RWPE2 (cell line): ENCODE measurements at regions not wholly inside any gene's neighbourhood (a gene's known extent, or its start where the extent isn't known, plus 50 kb on each side); places are given as distances from the start of the nearest gene placed in this dataset.

Experiments used
- ATAC-seq: fragments of 200-7000 bp; cut with Tn5 transposase; 3 replicates; pipeline ENCODE4 v1.9.1; 2021; ENCODE audit warnings: low read depth
- DNase-seq: peaks from one replicate; pipeline ENCODE4 v3.0.0-alpha.2; 2020; ENCODE audit warnings: low spot score
- H3K27ac ChIP-seq: fragments of 450-650 bp; 2 replicates; pipeline ENCODE4 v1.5.1; 2017; ENCODE audit warnings: mild to moderate bottlenecking; ENCODE audit not compliant: poor library complexity, severe bottlenecking
- H3K27me3 ChIP-seq: fragments of 250-450 bp; sonication (Bioruptor Pico); 2 replicates; pipeline ENCODE4 v1.5.1; 2021; ENCODE audit warnings: mild to moderate bottlenecking, moderate library complexity; ENCODE audit not compliant: insufficient read depth, poor library complexity, severe bottlenecking
- H3K36me3 ChIP-seq: fragments of 250-450 bp; sonication (Bioruptor Pico); 2 replicates; pipeline ENCODE4 v1.5.1; 2020; ENCODE audit warnings: low read depth, mild to moderate bottlenecking, moderate library complexity
- H3K4me1 ChIP-seq: fragments of 250-450 bp; sonication (Bioruptor Pico); 2 replicates; pipeline ENCODE4 v1.5.1; 2021; ENCODE audit warnings: mild to moderate bottlenecking, moderate library complexity; ENCODE audit not compliant: insufficient read depth, poor library complexity, severe bottlenecking
- H3K4me3 ChIP-seq: fragments of 250-450 bp; sonication (Bioruptor Pico); 2 replicates; pipeline ENCODE4 v1.5.1; 2021; ENCODE audit warnings: mild to moderate bottlenecking, moderate library complexity; ENCODE audit not compliant: severe bottlenecking
- H3K9me3 ChIP-seq: fragments of 250-450 bp; sonication (Bioruptor Pico); 2 replicates; pipeline ENCODE4 v1.5.1; 2021; ENCODE audit warnings: mild to moderate bottlenecking, moderate library complexity; ENCODE audit not compliant: severe bottlenecking
- CTCF ChIP-seq: fragments of 450-650 bp; IDR thresholded peaks from one replicate; pipeline ENCODE4 v1.5.1; 2017; ENCODE audit warnings: mild to moderate bottlenecking, moderate library complexity; ENCODE audit not compliant: poor library complexity, severe bottlenecking

DNA sequence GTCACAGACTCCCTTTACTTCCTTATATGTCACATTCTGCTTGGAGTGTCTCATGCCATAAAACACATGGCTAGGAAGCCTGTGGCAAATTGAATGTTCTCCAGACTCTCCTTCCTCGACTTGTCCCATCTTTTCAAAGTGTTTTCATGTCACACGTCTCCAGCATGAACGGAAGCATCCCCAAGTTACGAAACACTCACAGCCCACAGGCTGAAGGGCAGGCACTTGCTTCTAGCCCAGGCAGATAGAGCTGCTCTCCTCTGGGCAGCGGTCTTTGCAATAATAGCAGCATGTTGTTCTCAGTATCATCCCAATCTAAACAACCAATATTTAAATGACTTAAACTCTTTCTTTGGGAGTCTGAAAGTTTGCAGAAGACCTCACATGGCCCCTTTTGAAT is 85.3 kb upstream of the ADAMTS9 start:
- no peak overlapping the region for H3K27ac ChIP-seq
- DNase-seq (no peak), ATAC-seq (no peak)
- no peaks in the 10 kb centered on the region for H3K4me1 ChIP-seq
- no peak for TF ChIP-seq CTCF
- no peaks in the 10 kb centered on the region for H3K36me3 ChIP-seq
- no peaks in the 10 kb centered on the region for H3K27me3 ChIP-seq
- H3K4me3 ChIP-seq = no peak overlapping the region
- H3K9me3 ChIP-seq = no peaks in the 10 kb centered on the region

- Histone ChIP-seq H3K27ac (no peak overlapping the region), H3K27me3 (no peaks in the 10 kb centered on the region), H3K9me3 (no peaks in the 10 kb centered on the region), H3K4me3 (no peak overlapping the region), H3K4me1 (no peaks in the 10 kb centered on the region), H3K36me3 (no peaks in the 10 kb centered on the region)
- no peak for TF ChIP-seq CTCF
- ATAC-seq (no peak), DNase-seq (no peak)
Observed at GRCh38 chr3:64766440-64766839, 78.6 kb upstream of the ADAMTS9 start.

- Histone ChIP-seq H3K36me3 (no peaks in the 10 kb centered on the region), H3K27me3 (no peaks in the 10 kb centered on the region), H3K27ac (no peak overlapping the region), H3K4me1 (no peaks in the 10 kb centered on the region), H3K9me3 (no peaks in the 10 kb centered on the region), H3K4me3 (no peak overlapping the region)
- ATAC-seq (no peak), DNase-seq (no peak)
- TF ChIP-seq CTCF = no peak
Observed at GRCh38 chr3:64765947-64766346, 78.1 kb upstream of the ADAMTS9 start.

DNA sequence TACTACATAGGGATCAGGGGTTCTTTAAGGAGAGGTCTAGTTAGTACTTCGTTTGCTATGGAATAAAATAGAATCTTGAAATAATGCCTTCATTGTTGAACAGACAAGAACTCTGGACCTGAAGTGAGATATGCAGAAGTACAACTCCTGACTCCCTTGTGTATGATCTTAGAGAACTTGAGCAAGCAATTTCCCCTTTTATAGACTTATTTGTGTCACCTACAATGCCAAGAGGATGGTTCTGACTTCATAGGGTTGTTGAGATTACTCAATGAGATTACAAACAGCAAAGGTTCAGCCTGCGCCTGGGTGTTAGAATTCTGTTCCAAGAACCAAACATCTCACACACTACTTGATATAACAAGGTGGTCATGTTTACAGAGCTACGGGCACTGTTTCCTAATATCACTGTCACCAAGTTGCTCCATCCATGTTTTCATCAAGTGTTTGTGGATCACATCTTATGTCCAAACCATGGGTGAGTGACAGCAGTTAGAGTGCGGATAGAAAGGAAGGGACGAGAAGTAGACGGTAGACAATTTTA is 76.7 kb upstream of the ADAMTS9 start:
- no peaks in the 10 kb centered on the region for H3K9me3 ChIP-seq
- ATAC-seq = no peak

More for the DNA sequence above, 76.7 kb upstream of the ADAMTS9 start:
- no peak for DNase-seq
- no peak overlapping the region for H3K27ac ChIP-seq
- H3K4me3 ChIP-seq = no peak overlapping the region
- no peaks in the 10 kb centered on the region for H3K4me1 ChIP-seq
- no peaks in the 10 kb centered on the region for H3K27me3 ChIP-seq
- H3K36me3 ChIP-seq = no peaks in the 10 kb centered on the region
- TF ChIP-seq CTCF = no peak
